Stimulated activated CD8-positive, alpha-beta memory T cell treated with anti-CD3 and anti-CD28 coated beads, Interleukin-7, amount 100 ng/mL, for 48 hours (primary cell): ENCODE measurements at regions not wholly inside any gene's neighbourhood (a gene's known extent, or its start where the extent isn't known, plus 50 kb on each side); places are given as distances from the start of the nearest gene placed in this dataset.

Experiments used
- DNase-seq, 2 donors: peaks; one replicate each; pipeline ENCODE4 v3.0.0-alpha.2; 2020; ENCODE audit warnings: low read depth in 1 of 2; ENCODE audit errors: extremely low read depth in 1 of 2

GRCh38 chr11:70833554-70833953 is 418.8 kb downstream of the SHANK2 start:
- DNase-seq, result no peak

- no peak for DNase-seq
These were observed 418.0 kb downstream of the SHANK2 start for GRCh38 chr11:70834277-70834940.

GRCh38 chr11:70834984-70835560 is 417.3 kb downstream of the SHANK2 start:
- no peak for DNase-seq

- no peak for DNase-seq
These were observed 416.3 kb downstream of the SHANK2 start for GRCh38 chr11:70836071-70836470.

- DNase-seq, result no peak
These were observed 414.2 kb downstream of the SHANK2 start for GRCh38 chr11:70838198-70838597.

- DNase-seq, result no peak
These were observed 412.5 kb downstream of the SHANK2 start for GRCh38 chr11:70839851-70840250.

- DNase-seq, result no peak
These were observed 411.1 kb downstream of the SHANK2 start for GRCh38 chr11:70841264-70841663.

- no peak for DNase-seq
These were observed 410.1 kb downstream of the SHANK2 start for GRCh38 chr11:70842256-70842655.

- DNase-seq, result no peak
These were observed 409.7 kb downstream of the SHANK2 start for GRCh38 chr11:70842701-70843100.

GRCh38 chr11:70843906-70844305 is 408.5 kb downstream of the SHANK2 start:
- DNase-seq, result no peak

- no peak for DNase-seq
These were observed 408.0 kb downstream of the SHANK2 start for GRCh38 chr11:70844387-70844786.

- DNase-seq, result no peak
These were observed 406.8 kb downstream of the SHANK2 start for GRCh38 chr11:70845591-70846041.

- DNase-seq, result no peak
These were observed 405.4 kb downstream of the SHANK2 start for GRCh38 chr11:70846781-70847655.

GRCh38 chr11:70848243-70848750 is 404.1 kb downstream of the SHANK2 start:
- DNase-seq, result no peak

GRCh38 chr11:70849031-70849430 is 403.3 kb downstream of the SHANK2 start:
- no peak for DNase-seq

- no peak for DNase-seq
These were observed 401.1 kb downstream of the SHANK2 start for GRCh38 chr11:70851308-70851707.

GRCh38 chr11:70851907-70852306 is 400.5 kb downstream of the SHANK2 start:
- DNase-seq, result no peak

GRCh38 chr11:70853068-70853769 is 399.2 kb downstream of the SHANK2 start:
- no peak for DNase-seq

GRCh38 chr11:70853770-70854108 is 398.6 kb downstream of the SHANK2 start:
- no peak for DNase-seq

GRCh38 chr11:70854201-70854600 is 398.2 kb downstream of the SHANK2 start:
- DNase-seq, result no peak

- DNase-seq, result no peak
These were observed 397.3 kb downstream of the SHANK2 start for GRCh38 chr11:70854901-70855556.
